ENCODE measurements at regions not wholly inside any gene's neighbourhood (a gene's known extent, or its start where the extent isn't known, plus 50 kb on each side); places are given as distances from the start of the nearest gene placed in this dataset.

DNA sequence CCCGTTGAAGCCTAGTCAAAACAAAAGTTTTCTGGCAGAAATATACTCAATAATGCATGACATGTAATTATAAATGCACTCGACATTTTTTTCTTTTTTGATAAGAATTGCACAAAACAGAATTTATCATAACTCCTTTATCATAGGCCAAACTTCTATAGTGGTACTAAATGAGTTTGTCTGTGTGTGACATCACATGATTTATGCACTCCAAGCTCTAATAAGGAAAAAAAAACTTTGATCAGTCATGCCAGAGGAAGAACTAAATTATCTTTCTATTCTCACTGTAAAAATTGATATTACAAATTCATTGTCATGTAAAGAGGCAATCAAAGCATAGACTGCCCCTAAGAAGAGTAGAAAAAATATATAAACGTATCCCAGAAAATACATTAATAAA, 112.4 kb upstream of the NOCT start:
- TF ChIP-seq FOXM1 (IDR thresholded peaks at IDR 0.05; ENCODE audit: borderline replicate concordance, low read depth) (no peak), EP300 (IDR thresholded peaks at IDR 0.05; ENCODE audit: borderline replicate concordance) (no peak), TAF1 (IDR thresholded peaks at IDR 0.05; ENCODE audit: low read depth) (no peak), RAD21 (IDR thresholded peaks at IDR 0.05; ENCODE audit: low read depth) (no peak), NFIC (IDR thresholded peaks at IDR 0.05) (no peak), EGR1 (IDR thresholded peaks at IDR 0.05) (no peak), YY1 (IDR thresholded peaks at IDR 0.05; ENCODE audit: low read depth) (no peak), CEBPB (IDR thresholded peaks at IDR 0.05) (no peak), CREB1 (IDR thresholded peaks at IDR 0.05; ENCODE audit: low read depth) (no peak), TCF12 (IDR thresholded peaks at IDR 0.05; ENCODE audit: low read depth) (no peak), TEAD4 (IDR thresholded peaks at IDR 0.05) (no peak)
- TF ChIP-seq, protein P1, sequence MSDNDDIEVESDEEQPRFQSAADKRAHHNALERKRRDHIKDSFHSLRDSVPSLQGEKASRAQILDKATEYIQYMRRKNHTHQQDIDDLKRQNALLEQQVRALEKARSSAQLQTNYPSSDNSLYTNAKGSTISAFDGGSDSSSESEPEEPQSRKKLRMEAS (IDR thresholded peaks at IDR 0.05) = no peak
- TF ChIP-seq, protein P2, sequence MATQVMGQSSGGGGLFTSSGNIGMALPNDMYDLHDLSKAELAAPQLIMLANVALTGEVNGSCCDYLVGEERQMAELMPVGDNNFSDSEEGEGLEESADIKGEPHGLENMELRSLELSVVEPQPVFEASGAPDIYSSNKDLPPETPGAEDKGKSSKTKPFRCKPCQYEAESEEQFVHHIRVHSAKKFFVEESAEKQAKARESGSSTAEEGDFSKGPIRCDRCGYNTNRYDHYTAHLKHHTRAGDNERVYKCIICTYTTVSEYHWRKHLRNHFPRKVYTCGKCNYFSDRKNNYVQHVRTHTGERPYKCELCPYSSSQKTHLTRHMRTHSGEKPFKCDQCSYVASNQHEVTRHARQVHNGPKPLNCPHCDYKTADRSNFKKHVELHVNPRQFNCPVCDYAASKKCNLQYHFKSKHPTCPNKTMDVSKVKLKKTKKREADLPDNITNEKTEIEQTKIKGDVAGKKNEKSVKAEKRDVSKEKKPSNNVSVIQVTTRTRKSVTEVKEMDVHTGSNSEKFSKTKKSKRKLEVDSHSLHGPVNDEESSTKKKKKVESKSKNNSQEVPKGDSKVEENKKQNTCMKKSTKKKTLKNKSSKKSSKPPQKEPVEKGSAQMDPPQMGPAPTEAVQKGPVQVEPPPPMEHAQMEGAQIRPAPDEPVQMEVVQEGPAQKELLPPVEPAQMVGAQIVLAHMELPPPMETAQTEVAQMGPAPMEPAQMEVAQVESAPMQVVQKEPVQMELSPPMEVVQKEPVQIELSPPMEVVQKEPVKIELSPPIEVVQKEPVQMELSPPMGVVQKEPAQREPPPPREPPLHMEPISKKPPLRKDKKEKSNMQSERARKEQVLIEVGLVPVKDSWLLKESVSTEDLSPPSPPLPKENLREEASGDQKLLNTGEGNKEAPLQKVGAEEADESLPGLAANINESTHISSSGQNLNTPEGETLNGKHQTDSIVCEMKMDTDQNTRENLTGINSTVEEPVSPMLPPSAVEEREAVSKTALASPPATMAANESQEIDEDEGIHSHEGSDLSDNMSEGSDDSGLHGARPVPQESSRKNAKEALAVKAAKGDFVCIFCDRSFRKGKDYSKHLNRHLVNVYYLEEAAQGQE (IDR thresholded peaks at IDR 0.05; ENCODE audit: low read depth) = no peak
- TF ChIP-seq, protein P3, sequence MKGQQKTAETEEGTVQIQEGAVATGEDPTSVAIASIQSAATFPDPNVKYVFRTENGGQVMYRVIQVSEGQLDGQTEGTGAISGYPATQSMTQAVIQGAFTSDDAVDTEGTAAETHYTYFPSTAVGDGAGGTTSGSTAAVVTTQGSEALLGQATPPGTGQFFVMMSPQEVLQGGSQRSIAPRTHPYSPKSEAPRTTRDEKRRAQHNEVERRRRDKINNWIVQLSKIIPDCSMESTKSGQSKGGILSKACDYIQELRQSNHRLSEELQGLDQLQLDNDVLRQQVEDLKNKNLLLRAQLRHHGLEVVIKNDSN (IDR thresholded peaks at IDR 0.05) = no peak

All from Ishikawa (cell line).